ENCODE measurements at regions not wholly inside any gene's neighbourhood (a gene's known extent, or its start where the extent isn't known, plus 50 kb on each side); places are given as distances from the start of the nearest gene placed in this dataset.

- Mint-ChIP-seq H3K4me3 (no peak overlapping the region), H3K27me3 (no peaks in the 10 kb centered on the region), H3K36me3 (ENCODE audit: low read depth) (no peaks in the 10 kb centered on the region), H3K9me3 (no peaks in the 10 kb centered on the region), H3K27ac (no peak overlapping the region), H3K4me1 (no peaks in the 10 kb centered on the region)
- intact Hi-C loops (cut with micrococcal nuclease): no loop called here
- DNase-seq: no peak
Measured at GRCh38 chr16:9436175-9436574, 344.7 kb downstream of the HAPSTR1 start.

- H3K36me3 Mint-ChIP-seq (ENCODE audit: low read depth): no peaks in the 10 kb centered on the region
Measured at GRCh38 chr16:9437115-9437514, 345.7 kb downstream of the HAPSTR1 start.

GRCh38 chr16:9438991-9439390 is 347.5 kb downstream of the HAPSTR1 start:
- Mint-ChIP-seq H3K9me3 (no peaks in the 10 kb centered on the region), H3K4me3 (no peak overlapping the region), H3K27me3 (no peaks in the 10 kb centered on the region), H3K4me1 (no peaks in the 10 kb centered on the region), H3K27ac (no peak overlapping the region), H3K36me3 (ENCODE audit: low read depth) (no peaks in the 10 kb centered on the region)
- DNase-seq: no peak
- intact Hi-C loops (cut with micrococcal nuclease): no loop called here

More at GRCh38 chr16:9437115-9437514, 345.7 kb downstream of the HAPSTR1 start:
- intact Hi-C loops (cut with micrococcal nuclease): no loop called here
- Mint-ChIP-seq H3K4me3 (no peak overlapping the region), H3K27me3 (no peaks in the 10 kb centered on the region), H3K27ac (no peak overlapping the region), H3K4me1 (no peaks in the 10 kb centered on the region), H3K9me3 (no peaks in the 10 kb centered on the region)
- no peak for DNase-seq

- intact Hi-C loops (cut with micrococcal nuclease): no loop called here
- Mint-ChIP-seq H3K36me3 (ENCODE audit: low read depth) (no peaks in the 10 kb centered on the region), H3K4me3 (no peak overlapping the region), H3K27ac (no peak overlapping the region), H3K9me3 (no peaks in the 10 kb centered on the region), H3K27me3 (no peaks in the 10 kb centered on the region), H3K4me1 (no peaks in the 10 kb centered on the region)
- no peak for DNase-seq
Measured at GRCh38 chr16:9441012-9441411, 349.6 kb downstream of the HAPSTR1 start.

GRCh38 chr16:9443864-9444263 is 352.4 kb downstream of the HAPSTR1 start:
- no peak overlapping the region for H3K27ac Mint-ChIP-seq
- intact Hi-C loops (cut with micrococcal nuclease): no loop called here
- no peaks in the 10 kb centered on the region for H3K27me3 Mint-ChIP-seq
- H3K4me3 Mint-ChIP-seq: no peak overlapping the region
- no peaks in the 10 kb centered on the region for H3K36me3 Mint-ChIP-seq (ENCODE audit: low read depth)
- no peak for DNase-seq
- peaks cover 4% of the 10 kb centered on the region for H3K9me3 Mint-ChIP-seq
- no peaks in the 10 kb centered on the region for H3K4me1 Mint-ChIP-seq

GRCh38 chr16:9446471-9447194 is 355.2 kb downstream of the HAPSTR1 start:
- intact Hi-C loops (cut with micrococcal nuclease): no loop called here
- H3K27me3 Mint-ChIP-seq: no peaks in the 10 kb centered on the region
- no peak overlapping the region for H3K4me3 Mint-ChIP-seq
- no peak for DNase-seq
- no peaks in the 10 kb centered on the region for H3K4me1 Mint-ChIP-seq
- H3K36me3 Mint-ChIP-seq (ENCODE audit: low read depth): no peaks in the 10 kb centered on the region
- H3K9me3 Mint-ChIP-seq: peaks cover 4% of the 10 kb centered on the region
- no peak overlapping the region for H3K27ac Mint-ChIP-seq

GRCh38 chr16:9447195-9447551 is 355.7 kb downstream of the HAPSTR1 start:
- DNase-seq: no peak
- Mint-ChIP-seq H3K27ac (no peak overlapping the region), H3K9me3 (peaks cover 4% of the 10 kb centered on the region), H3K4me1 (no peaks in the 10 kb centered on the region), H3K4me3 (no peak overlapping the region), H3K27me3 (no peaks in the 10 kb centered on the region), H3K36me3 (ENCODE audit: low read depth) (no peaks in the 10 kb centered on the region)
- intact Hi-C loops (cut with micrococcal nuclease): no loop called here

- intact Hi-C loops (cut with micrococcal nuclease): no loop called here
- no peaks in the 10 kb centered on the region for H3K36me3 Mint-ChIP-seq (ENCODE audit: low read depth)
- H3K4me1 Mint-ChIP-seq: no peaks in the 10 kb centered on the region
- no peak overlapping the region for H3K27ac Mint-ChIP-seq
- peaks cover 4% of the 10 kb centered on the region for H3K9me3 Mint-ChIP-seq
- H3K27me3 Mint-ChIP-seq: no peaks in the 10 kb centered on the region
- H3K4me3 Mint-ChIP-seq: no peak overlapping the region
- DNase-seq: no peak
Measured at GRCh38 chr16:9447699-9448098, 356.3 kb downstream of the HAPSTR1 start.

GRCh38 chr16:9449597-9449996 is 358.2 kb downstream of the HAPSTR1 start:
- Mint-ChIP-seq H3K4me1 (no peaks in the 10 kb centered on the region), H3K27ac (no peak overlapping the region), H3K27me3 (no peaks in the 10 kb centered on the region), H3K4me3 (no peak overlapping the region), H3K9me3 (peaks cover 8% of the 10 kb centered on the region), H3K36me3 (ENCODE audit: low read depth) (no peaks in the 10 kb centered on the region)
- intact Hi-C loops (cut with micrococcal nuclease): no loop called here
- no peak for DNase-seq

GRCh38 chr16:9457215-9457614 is 365.8 kb downstream of the HAPSTR1 start:
- intact Hi-C loops (cut with micrococcal nuclease): no loop called here
- no peaks in the 10 kb centered on the region for H3K4me1 Mint-ChIP-seq
- DNase-seq: no peak
- no peak overlapping the region for H3K27ac Mint-ChIP-seq
- H3K9me3 Mint-ChIP-seq: peaks cover 8% of the 10 kb centered on the region
- H3K4me3 Mint-ChIP-seq: no peak overlapping the region
- no peaks in the 10 kb centered on the region for H3K36me3 Mint-ChIP-seq (ENCODE audit: low read depth)
- H3K27me3 Mint-ChIP-seq: no peaks in the 10 kb centered on the region

GRCh38 chr16:9458816-9459215 is 367.4 kb downstream of the HAPSTR1 start:
- no peak overlapping the region for H3K4me3 Mint-ChIP-seq
- DNase-seq: no peak
- intact Hi-C loops (cut with micrococcal nuclease): no loop called here
- no peaks in the 10 kb centered on the region for H3K27me3 Mint-ChIP-seq
- peaks cover 8% of the 10 kb centered on the region for H3K9me3 Mint-ChIP-seq
- no peaks in the 10 kb centered on the region for H3K36me3 Mint-ChIP-seq (ENCODE audit: low read depth)
- H3K27ac Mint-ChIP-seq: no peak overlapping the region
- no peaks in the 10 kb centered on the region for H3K4me1 Mint-ChIP-seq

GRCh38 chr16:9462984-9463383 is 371.5 kb downstream of the HAPSTR1 start:
- Mint-ChIP-seq H3K36me3 (ENCODE audit: low read depth) (no peaks in the 10 kb centered on the region), H3K4me3 (no peak overlapping the region), H3K4me1 (no peaks in the 10 kb centered on the region), H3K27me3 (no peaks in the 10 kb centered on the region), H3K27ac (no peak overlapping the region), H3K9me3 (no peaks in the 10 kb centered on the region)
- DNase-seq: no peak
- intact Hi-C loops (cut with micrococcal nuclease): no loop called here

- intact Hi-C loops (cut with micrococcal nuclease): no loop called here
- no peak for DNase-seq
- Mint-ChIP-seq H3K27ac (no peak overlapping the region), H3K4me1 (no peaks in the 10 kb centered on the region), H3K27me3 (no peaks in the 10 kb centered on the region), H3K9me3 (no peaks in the 10 kb centered on the region), H3K36me3 (ENCODE audit: low read depth) (no peaks in the 10 kb centered on the region), H3K4me3 (no peak overlapping the region)
Measured at GRCh38 chr16:9463461-9463860, 372.0 kb downstream of the HAPSTR1 start.

- no peaks in the 10 kb centered on the region for H3K36me3 Mint-ChIP-seq (ENCODE audit: low read depth)
- no peaks in the 10 kb centered on the region for H3K27me3 Mint-ChIP-seq
- H3K4me3 Mint-ChIP-seq: no peak overlapping the region
- DNase-seq: no peak
- no peaks in the 10 kb centered on the region for H3K4me1 Mint-ChIP-seq
- no peak overlapping the region for H3K27ac Mint-ChIP-seq
- intact Hi-C loops (cut with micrococcal nuclease): no loop called here
- peaks cover 4% of the 10 kb centered on the region for H3K9me3 Mint-ChIP-seq
Measured at GRCh38 chr16:9465161-9465560, 373.7 kb downstream of the HAPSTR1 start.

- Mint-ChIP-seq H3K4me1 (no peaks in the 10 kb centered on the region), H3K36me3 (ENCODE audit: low read depth) (no peaks in the 10 kb centered on the region), H3K27ac (no peak overlapping the region), H3K9me3 (peaks cover 4% of the 10 kb centered on the region), H3K4me3 (no peak overlapping the region), H3K27me3 (no peaks in the 10 kb centered on the region)
- DNase-seq: no peak
- intact Hi-C loops (cut with micrococcal nuclease): no loop called here
Measured at GRCh38 chr16:9469512-9469911, 378.1 kb downstream of the HAPSTR1 start.
